Neural cell (in vitro differentiated cells): ENCODE measurements at regions not wholly inside any gene's neighbourhood (a gene's known extent, or its start where the extent isn't known, plus 50 kb on each side); places are given as distances from the start of the nearest gene placed in this dataset.

Source experiments
- CTCF ChIP-seq: fragments of 450-650 bp; IDR thresholded peaks from 2 replicates; pipeline ENCODE4 v1.5.1; 2014; ENCODE audit warnings: antibody characterized with exemption, mild to moderate bottlenecking, moderate library complexity; ENCODE audit not compliant: poor library complexity, severe bottlenecking
- EP300 ChIP-seq: fragments of 450-650 bp; conservative IDR thresholded peaks from 2 replicates; pipeline ENCODE4 v1.6.1; 2014; ENCODE audit warnings: antibody characterized with exemption, mild to moderate bottlenecking, moderate library complexity; ENCODE audit not compliant: poor library complexity, severe bottlenecking
- EZH2 ChIP-seq: fragments of 200-600, 300-800 bp; shearing (Covaris generic), sonication (generic); IDR thresholded peaks from 2 replicates; pipeline ENCODE4 v1.6.1; 2014; ENCODE audit warnings: antibody characterized with exemption, low read length, borderline replicate concordance, mild to moderate bottlenecking; ENCODE audit not compliant: insufficient read depth, poor library complexity, severe bottlenecking
- MXI1 ChIP-seq: fragments of 450-650 bp; conservative IDR thresholded peaks from 2 replicates; pipeline ENCODE4 v1.6.1; 2014; ENCODE audit warnings: antibody characterized with exemption, mild to moderate bottlenecking; ENCODE audit not compliant: poor library complexity, severe bottlenecking
- POLR2AphosphoS5 ChIP-seq: IDR thresholded peaks from 2 replicates; pipeline ENCODE4 v1.6.1; 2012
- RAD21 ChIP-seq: fragments of 450-650 bp; conservative IDR thresholded peaks from 2 replicates; pipeline ENCODE4 v1.6.1; 2014; ENCODE audit warnings: antibody characterized with exemption, mild to moderate bottlenecking, moderate library complexity
- REST ChIP-seq: IDR thresholded peaks from 2 replicates; pipeline ENCODE4 v1.6.1; 2012; ENCODE audit warnings: borderline replicate concordance
- TAF1 ChIP-seq: IDR thresholded peaks from 2 replicates; pipeline ENCODE4 v1.6.1; 2012; ENCODE audit warnings: low read depth

GRCh38 chr6:137426007-137426689 is 68.0 kb downstream of the OLIG3 start:
- TF ChIP-seq CTCF (no peak), EP300 (no peak), EZH2 (no peak), TAF1 (no peak), REST (no peak), POLR2AphosphoS5 (no peak), RAD21 (no peak), MXI1 (no peak)
